LNCaP clone FGC (cell line): ENCODE measurements at regions not wholly inside any gene's neighbourhood (a gene's known extent, or its start where the extent isn't known, plus 50 kb on each side); places are given as distances from the start of the nearest gene placed in this dataset.
"Not testable (repeated sequence)": the region's sequence is repeated elsewhere in the genome, so short reads cannot be mapped to it uniquely, and the experiment has no call there.

Experiments
- DNase-seq: peaks from one replicate; pipeline ENCODE4 v3.0.0-alpha.2; 2011; ENCODE audit warnings: low read depth
- H3K4me3 ChIP-seq: 2 replicates; pipeline ENCODE4 v1.5.1; 2011; ENCODE audit warnings: mild to moderate bottlenecking, low read depth, low read length, control low read depth
- CTCF ChIP-seq: IDR thresholded peaks from 2 replicates; pipeline ENCODE4 v1.5.1; 2012; ENCODE audit warnings: mild to moderate bottlenecking; ENCODE audit not compliant: control insufficient read depth, insufficient read depth; ENCODE audit errors: extremely low read depth

- no peak for TF ChIP-seq CTCF
- no peak for DNase-seq
- no peak overlapping the region for H3K4me3 ChIP-seq
Measured at GRCh38 chr6:22214314-22214713, 82.5 kb downstream of the PRL start.

DNA sequence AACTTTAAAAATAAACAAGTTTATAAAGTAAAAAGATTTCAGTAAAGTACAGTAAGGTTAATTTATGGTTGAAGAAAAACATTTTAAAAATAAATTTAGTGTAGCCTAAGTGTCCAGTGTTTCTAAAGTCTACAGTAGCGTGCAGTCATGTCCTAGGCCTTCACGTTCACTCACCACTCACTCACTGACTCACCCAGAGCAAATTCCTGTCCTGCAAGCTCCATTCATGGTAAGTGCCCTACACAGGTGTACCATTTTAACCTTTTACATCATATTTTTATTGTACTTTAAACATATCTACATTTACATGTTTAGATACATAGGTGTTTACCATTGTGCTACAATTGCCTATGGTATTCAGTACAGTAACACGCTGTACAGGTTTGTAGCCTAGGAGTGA lies 81.4 kb downstream of the PRL start:
- DNase-seq, H3K4me3 ChIP-seq: not testable (repeated sequence)

- no peak overlapping the region for H3K4me3 ChIP-seq
- DNase-seq = no peak
- no peak for TF ChIP-seq CTCF
Measured at GRCh38 chr6:22218410-22218809, 78.4 kb downstream of the PRL start.

DNA sequence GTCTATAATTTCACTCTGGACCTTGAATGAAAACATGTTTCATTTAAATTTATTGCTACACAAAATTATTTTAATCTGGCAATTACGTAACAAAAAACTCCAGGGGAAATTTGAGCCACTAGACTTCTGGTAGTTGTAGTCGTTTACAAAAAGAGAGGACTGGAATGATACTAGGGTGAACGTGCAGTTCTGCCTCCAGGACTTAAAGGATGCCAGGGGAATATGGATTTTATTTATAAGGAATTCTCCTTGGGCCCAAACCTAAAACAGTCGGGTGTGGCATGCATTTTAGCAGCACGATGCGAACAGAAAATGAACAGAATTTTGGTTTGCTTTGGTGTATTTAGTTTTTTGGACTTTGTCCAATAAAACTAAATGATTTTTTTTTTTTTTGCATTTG lies 76.9 kb downstream of the PRL start:
- H3K4me3 ChIP-seq = no peak overlapping the region
- no peak for TF ChIP-seq CTCF
- no peak for DNase-seq

DNA sequence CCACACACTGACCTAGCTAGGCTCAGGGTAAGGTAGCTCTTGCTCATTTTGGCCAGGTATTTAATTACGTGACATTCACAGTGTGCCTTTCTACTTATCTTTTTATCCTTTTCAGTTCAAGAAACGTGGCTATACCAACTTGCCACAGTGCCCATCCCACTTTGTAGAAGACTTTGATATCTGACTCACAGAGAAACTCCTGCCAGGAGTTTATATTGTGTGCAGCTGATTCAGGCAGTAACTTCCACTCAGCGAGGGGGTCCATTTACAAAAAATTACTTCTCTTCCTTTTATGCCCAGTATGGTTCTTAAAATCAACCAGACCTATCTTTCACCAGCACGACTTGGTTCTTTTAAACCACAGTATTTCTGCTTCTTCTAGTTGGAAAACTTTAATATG lies 75.6 kb downstream of the PRL start:
- no peak overlapping the region for H3K4me3 ChIP-seq
- DNase-seq = no peak
- no peak for TF ChIP-seq CTCF

GRCh38 chr6:22221630-22222029 lies 75.2 kb downstream of the PRL start:
- DNase-seq = no peak
- no peak overlapping the region for H3K4me3 ChIP-seq
- no peak for TF ChIP-seq CTCF

- no peak overlapping the region for H3K4me3 ChIP-seq
- DNase-seq = no peak
- TF ChIP-seq CTCF = no peak
Measured at GRCh38 chr6:22222469-22222868, 74.4 kb downstream of the PRL start.
